ENCODE measurements at regions not wholly inside any gene's neighbourhood (a gene's known extent, or its start where the extent isn't known, plus 50 kb on each side); places are given as distances from the start of the nearest gene placed in this dataset.

DNA sequence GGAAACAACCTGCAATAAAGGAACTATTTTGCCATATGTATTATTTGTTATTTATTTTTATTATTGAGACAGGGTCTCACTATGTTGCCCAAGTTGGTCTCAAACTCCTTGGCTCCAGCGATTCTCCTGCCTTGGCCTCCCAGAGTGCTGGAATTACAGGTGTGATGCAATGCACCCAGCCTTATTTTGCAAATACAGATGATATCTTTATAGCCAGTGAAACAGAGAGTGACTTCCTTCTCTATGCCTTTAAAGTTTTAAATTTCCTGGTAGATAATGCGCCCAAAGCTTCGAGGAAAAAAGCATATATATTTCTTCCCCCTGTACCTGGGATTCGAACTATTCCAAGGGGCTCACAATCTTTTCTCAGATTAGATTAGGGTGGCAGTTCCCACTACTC lies 601.1 kb upstream of the HTR2C start:
- TF ChIP-seq POLR2A (IDR thresholded peaks at IDR 0.05) = no peak
- TF ChIP-seq, protein P1, sequence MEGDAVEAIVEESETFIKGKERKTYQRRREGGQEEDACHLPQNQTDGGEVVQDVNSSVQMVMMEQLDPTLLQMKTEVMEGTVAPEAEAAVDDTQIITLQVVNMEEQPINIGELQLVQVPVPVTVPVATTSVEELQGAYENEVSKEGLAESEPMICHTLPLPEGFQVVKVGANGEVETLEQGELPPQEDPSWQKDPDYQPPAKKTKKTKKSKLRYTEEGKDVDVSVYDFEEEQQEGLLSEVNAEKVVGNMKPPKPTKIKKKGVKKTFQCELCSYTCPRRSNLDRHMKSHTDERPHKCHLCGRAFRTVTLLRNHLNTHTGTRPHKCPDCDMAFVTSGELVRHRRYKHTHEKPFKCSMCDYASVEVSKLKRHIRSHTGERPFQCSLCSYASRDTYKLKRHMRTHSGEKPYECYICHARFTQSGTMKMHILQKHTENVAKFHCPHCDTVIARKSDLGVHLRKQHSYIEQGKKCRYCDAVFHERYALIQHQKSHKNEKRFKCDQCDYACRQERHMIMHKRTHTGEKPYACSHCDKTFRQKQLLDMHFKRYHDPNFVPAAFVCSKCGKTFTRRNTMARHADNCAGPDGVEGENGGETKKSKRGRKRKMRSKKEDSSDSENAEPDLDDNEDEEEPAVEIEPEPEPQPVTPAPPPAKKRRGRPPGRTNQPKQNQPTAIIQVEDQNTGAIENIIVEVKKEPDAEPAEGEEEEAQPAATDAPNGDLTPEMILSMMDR (IDR thresholded peaks at IDR 0.05) = no peak
